SK-N-SH treated with all-trans-retinoic acid at 6 μM for 48 hours (cell line): ENCODE measurements at regions not wholly inside any gene's neighbourhood (a gene's known extent, or its start where the extent isn't known, plus 50 kb on each side); places are given as distances from the start of the nearest gene placed in this dataset.

Source experiments
- ARNTL ChIP-seq: fragments of 450-650 bp; formaldehyde crosslinking; IDR thresholded peaks from 2 replicates; pipeline ENCODE4 v1.5.0; 2020; ENCODE audit warnings: low read depth, mild to moderate bottlenecking, moderate library complexity, borderline replicate concordance
- GLIS3 ChIP-seq: fragments of 250-450 bp; sonication (Bioruptor Pico); IDR thresholded peaks from 2 replicates; pipeline ENCODE4 v1.5.0; 2020; ENCODE audit warnings: mild to moderate bottlenecking, moderate library complexity
- RARB ChIP-seq: fragments of 250-450 bp; sonication (Bioruptor Pico); IDR thresholded peaks from 2 replicates; pipeline ENCODE4 v1.8.0; 2021; ENCODE audit warnings: mild to moderate bottlenecking, moderate library complexity
- SNAI2 ChIP-seq: fragments of 250-450 bp; sonication (Bioruptor Pico); IDR thresholded peaks from 2 replicates; pipeline ENCODE4 v1.5.0; 2020; ENCODE audit warnings: mild to moderate bottlenecking, moderate library complexity
- TOX ChIP-seq: fragments of 250-450 bp; sonication (Bioruptor Pico); IDR thresholded peaks from 2 replicates; pipeline ENCODE4 v1.8.0; 2021; ENCODE audit warnings: mild to moderate bottlenecking, moderate library complexity, borderline replicate concordance
- ZC3H10 ChIP-seq: fragments of 250-450 bp; sonication (Bioruptor Pico); IDR thresholded peaks from 2 replicates; pipeline ENCODE4 v1.5.1; 2021; ENCODE audit warnings: mild to moderate bottlenecking, moderate library complexity
- ZFP3 ChIP-seq: fragments of 250-450 bp; sonication (Bioruptor Pico); IDR thresholded peaks from 2 replicates; pipeline ENCODE4 v1.5.0; 2020; ENCODE audit warnings: mild to moderate bottlenecking, moderate library complexity
- ZFP30 ChIP-seq: fragments of 450-650 bp; formaldehyde crosslinking; IDR thresholded peaks from 2 replicates; pipeline ENCODE4 v1.5.0; 2022; ENCODE audit warnings: mild to moderate bottlenecking, moderate library complexity
- ZNF565 ChIP-seq: fragments of 450-650 bp; formaldehyde crosslinking; conservative IDR thresholded peaks from 2 replicates; pipeline ENCODE4 v1.5.0; 2020; ENCODE audit warnings: low read depth, mild to moderate bottlenecking, moderate library complexity
- ZNF8 ChIP-seq: fragments of 450-650 bp; formaldehyde crosslinking; IDR thresholded peaks from 2 replicates; pipeline ENCODE4 v1.5.0; 2020; ENCODE audit warnings: mild to moderate bottlenecking, moderate library complexity
- TF ChIP-seq, protein P1 (sequence below): fragments of 250-450 bp; sonication (Bioruptor Pico); IDR thresholded peaks from 2 replicates; pipeline ENCODE4 v1.8.0; 2020; ENCODE audit warnings: mild to moderate bottlenecking, moderate library complexity, borderline replicate concordance
- TF ChIP-seq, protein P2 (sequence below): fragments of 250-450 bp; sonication (Bioruptor Pico); IDR thresholded peaks from 2 replicates; pipeline ENCODE4 v1.8.0; 2021; ENCODE audit warnings: low read depth, mild to moderate bottlenecking, moderate library complexity, borderline replicate concordance
- TF ChIP-seq, protein P3 (sequence below): fragments of 250-450 bp; sonication (Bioruptor Pico); IDR thresholded peaks from 2 replicates; pipeline ENCODE4 v1.5.0; 2020; ENCODE audit warnings: mild to moderate bottlenecking, moderate library complexity
- TF ChIP-seq, protein P4 (sequence below): fragments of 250-450 bp; sonication (Bioruptor Pico); IDR thresholded peaks from 2 replicates; pipeline ENCODE4 v1.5.1; 2020; ENCODE audit warnings: low read depth, mild to moderate bottlenecking, moderate library complexity

DNA sequence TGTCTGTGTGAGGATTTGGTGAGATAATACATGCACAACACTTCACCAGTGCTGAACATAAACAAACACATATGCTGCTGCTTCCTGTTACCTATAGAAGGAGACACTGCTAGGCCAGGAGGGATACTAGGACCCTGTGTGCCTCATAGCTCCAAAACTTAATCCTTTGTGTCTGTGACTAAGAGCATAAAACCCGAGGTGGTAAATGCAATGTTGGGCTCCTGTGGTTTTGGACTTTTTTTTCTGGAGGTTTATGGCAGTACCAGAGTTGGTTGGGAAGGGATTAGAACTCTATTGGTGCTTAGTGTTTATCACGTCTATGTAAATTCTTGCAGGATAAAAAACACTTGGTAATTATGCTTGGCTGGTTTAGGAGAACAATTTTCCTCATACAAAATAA is 122.9 kb downstream of the NUF2 start:
- TF ChIP-seq, protein P1, sequence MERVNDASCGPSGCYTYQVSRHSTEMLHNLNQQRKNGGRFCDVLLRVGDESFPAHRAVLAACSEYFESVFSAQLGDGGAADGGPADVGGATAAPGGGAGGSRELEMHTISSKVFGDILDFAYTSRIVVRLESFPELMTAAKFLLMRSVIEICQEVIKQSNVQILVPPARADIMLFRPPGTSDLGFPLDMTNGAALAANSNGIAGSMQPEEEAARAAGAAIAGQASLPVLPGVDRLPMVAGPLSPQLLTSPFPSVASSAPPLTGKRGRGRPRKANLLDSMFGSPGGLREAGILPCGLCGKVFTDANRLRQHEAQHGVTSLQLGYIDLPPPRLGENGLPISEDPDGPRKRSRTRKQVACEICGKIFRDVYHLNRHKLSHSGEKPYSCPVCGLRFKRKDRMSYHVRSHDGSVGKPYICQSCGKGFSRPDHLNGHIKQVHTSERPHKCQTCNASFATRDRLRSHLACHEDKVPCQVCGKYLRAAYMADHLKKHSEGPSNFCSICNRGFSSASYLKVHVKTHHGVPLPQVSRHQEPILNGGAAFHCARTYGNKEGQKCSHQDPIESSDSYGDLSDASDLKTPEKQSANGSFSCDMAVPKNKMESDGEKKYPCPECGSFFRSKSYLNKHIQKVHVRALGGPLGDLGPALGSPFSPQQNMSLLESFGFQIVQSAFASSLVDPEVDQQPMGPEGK (CRISPR knock-in tag) = no peak
- TF ChIP-seq SNAI2 (CRISPR knock-in tag) (no peak), GLIS3 (CRISPR knock-in tag) (no peak), ARNTL (CRISPR knock-in tag) (no peak), TOX (CRISPR knock-in tag) (no peak), ZNF8 (CRISPR knock-in tag) (no peak), ZFP3 (CRISPR knock-in tag) (no peak), ZC3H10 (CRISPR knock-in tag) (no peak), ZFP30 (CRISPR knock-in tag) (no peak), RARB (CRISPR knock-in tag) (no peak), ZNF565 (CRISPR knock-in tag) (no peak)
- TF ChIP-seq, protein P2, sequence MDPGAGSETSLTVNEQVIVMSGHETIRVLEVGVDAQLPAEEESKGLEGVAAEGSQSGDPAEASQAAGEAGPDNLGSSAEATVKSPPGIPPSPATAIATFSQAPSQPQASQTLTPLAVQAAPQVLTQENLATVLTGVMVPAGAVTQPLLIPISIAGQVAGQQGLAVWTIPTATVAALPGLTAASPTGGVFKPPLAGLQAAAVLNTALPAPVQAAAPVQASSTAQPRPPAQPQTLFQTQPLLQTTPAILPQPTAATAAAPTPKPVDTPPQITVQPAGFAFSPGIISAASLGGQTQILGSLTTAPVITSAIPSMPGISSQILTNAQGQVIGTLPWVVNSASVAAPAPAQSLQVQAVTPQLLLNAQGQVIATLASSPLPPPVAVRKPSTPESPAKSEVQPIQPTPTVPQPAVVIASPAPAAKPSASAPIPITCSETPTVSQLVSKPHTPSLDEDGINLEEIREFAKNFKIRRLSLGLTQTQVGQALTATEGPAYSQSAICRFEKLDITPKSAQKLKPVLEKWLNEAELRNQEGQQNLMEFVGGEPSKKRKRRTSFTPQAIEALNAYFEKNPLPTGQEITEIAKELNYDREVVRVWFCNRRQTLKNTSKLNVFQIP = no peak
- TF ChIP-seq, protein P3, sequence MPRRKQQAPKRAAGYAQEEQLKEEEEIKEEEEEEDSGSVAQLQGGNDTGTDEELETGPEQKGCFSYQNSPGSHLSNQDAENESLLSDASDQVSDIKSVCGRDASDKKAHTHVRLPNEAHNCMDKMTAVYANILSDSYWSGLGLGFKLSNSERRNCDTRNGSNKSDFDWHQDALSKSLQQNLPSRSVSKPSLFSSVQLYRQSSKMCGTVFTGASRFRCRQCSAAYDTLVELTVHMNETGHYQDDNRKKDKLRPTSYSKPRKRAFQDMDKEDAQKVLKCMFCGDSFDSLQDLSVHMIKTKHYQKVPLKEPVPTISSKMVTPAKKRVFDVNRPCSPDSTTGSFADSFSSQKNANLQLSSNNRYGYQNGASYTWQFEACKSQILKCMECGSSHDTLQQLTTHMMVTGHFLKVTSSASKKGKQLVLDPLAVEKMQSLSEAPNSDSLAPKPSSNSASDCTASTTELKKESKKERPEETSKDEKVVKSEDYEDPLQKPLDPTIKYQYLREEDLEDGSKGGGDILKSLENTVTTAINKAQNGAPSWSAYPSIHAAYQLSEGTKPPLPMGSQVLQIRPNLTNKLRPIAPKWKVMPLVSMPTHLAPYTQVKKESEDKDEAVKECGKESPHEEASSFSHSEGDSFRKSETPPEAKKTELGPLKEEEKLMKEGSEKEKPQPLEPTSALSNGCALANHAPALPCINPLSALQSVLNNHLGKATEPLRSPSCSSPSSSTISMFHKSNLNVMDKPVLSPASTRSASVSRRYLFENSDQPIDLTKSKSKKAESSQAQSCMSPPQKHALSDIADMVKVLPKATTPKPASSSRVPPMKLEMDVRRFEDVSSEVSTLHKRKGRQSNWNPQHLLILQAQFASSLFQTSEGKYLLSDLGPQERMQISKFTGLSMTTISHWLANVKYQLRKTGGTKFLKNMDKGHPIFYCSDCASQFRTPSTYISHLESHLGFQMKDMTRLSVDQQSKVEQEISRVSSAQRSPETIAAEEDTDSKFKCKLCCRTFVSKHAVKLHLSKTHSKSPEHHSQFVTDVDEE (CRISPR knock-in tag) = no peak
- TF ChIP-seq, protein P4, sequence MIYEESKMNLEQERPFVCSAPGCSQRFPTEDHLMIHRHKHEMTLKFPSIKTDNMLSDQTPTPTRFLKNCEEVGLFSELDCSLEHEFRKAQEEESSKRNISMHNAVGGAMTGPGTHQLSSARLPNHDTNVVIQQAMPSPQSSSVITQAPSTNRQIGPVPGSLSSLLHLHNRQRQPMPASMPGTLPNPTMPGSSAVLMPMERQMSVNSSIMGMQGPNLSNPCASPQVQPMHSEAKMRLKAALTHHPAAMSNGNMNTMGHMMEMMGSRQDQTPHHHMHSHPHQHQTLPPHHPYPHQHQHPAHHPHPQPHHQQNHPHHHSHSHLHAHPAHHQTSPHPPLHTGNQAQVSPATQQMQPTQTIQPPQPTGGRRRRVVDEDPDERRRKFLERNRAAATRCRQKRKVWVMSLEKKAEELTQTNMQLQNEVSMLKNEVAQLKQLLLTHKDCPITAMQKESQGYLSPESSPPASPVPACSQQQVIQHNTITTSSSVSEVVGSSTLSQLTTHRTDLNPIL (CRISPR knock-in tag) = no peak
